GM21390 (cell line): ENCODE measurements at regions not wholly inside any gene's neighbourhood (a gene's known extent, or its start where the extent isn't known, plus 50 kb on each side); places are given as distances from the start of the nearest gene placed in this dataset.

ENCODE experiments used
- ATAC-seq: cut with Tn5 transposase; IDR thresholded peaks from one replicate; pipeline ENCODE4 v1.9.1; 2021; ENCODE audit not compliant: unreplicated experiment

DNA sequence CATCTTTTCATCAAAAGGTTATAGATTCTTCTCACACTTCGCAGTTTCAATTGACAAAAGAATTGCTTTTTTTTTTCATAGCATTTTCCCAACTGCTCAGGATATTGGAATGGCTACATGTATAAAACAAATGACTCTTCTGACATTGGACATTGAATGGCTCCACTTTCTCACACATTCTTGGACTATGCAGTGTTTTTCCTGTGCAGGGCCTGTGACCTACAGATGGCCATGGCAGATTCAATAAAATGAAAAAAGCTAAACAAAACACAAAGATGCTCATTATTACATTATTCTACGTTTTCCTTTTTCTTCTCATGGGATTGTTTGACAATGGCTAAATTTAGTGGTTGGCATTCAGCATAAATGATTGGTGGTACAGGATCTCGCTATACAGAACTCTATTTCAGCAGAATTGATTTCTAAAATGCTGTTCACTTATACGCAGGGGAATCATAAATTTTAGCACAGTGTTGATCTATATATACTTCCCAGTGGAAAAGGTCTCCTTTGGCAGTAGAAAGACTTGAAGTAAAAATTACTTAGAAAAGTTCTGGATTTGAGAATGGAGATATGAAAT, 115.6 kb upstream of the ADAMTS5 start:
- no peak for ATAC-seq

- no peak for ATAC-seq
These were observed 112.8 kb upstream of the ADAMTS5 start for GRCh38 chr21:27079636-27080240.

GRCh38 chr21:27078915-27079314, 112.0 kb upstream of the ADAMTS5 start:
- ATAC-seq: no peak

- ATAC-seq: no peak
These were observed 110.6 kb upstream of the ADAMTS5 start for GRCh38 chr21:27077501-27077900.

DNA sequence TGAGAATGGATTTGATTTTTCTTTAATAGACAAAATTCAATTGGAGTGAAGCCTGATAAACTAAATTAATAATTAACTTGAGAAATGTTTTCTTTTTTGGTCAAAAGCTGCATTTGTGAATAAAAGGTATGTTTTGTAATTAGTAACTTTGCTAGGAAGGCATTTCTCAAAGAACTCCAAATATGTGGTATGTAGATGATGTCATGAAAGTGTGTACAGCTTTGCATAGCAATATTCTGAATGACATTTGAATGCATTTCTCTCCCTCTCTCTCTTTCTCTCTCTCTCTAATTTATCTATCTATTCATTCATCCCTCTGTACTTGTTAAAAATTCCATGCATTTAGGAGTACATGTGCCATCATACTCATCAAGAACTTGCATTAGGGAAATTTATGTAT, 109.1 kb upstream of the ADAMTS5 start:
- ATAC-seq: no peak

- ATAC-seq: no peak
These were observed 104.2 kb upstream of the ADAMTS5 start for GRCh38 chr21:27070861-27071670.

GRCh38 chr21:27068811-27069210, 101.9 kb upstream of the ADAMTS5 start:
- ATAC-seq: no peak

DNA sequence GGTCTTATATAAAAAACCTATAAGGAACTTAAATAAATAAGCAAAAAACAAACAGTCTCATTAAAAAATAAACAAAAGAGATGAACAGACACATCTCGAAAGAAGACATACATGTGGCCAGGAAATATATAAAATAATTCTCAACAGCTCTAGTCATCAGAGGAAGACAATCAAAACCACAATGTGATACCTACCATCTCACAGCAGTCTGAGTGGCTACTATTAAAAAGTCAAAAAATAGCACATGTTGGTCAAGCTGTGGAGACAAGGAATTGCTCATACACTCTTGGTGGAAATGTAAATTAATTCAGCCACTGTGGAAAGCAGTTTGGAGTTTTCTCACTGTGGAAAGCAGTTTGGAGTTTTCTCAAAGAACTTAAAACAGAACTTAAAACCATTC, 100.3 kb upstream of the ADAMTS5 start:
- ATAC-seq: no peak

- no peak for ATAC-seq
These were observed 95.6 kb upstream of the ADAMTS5 start for GRCh38 chr21:27062443-27062842.

- ATAC-seq: no peak
These were observed 94.9 kb upstream of the ADAMTS5 start for GRCh38 chr21:27061770-27062169.

- no peak for ATAC-seq
These were observed 93.3 kb upstream of the ADAMTS5 start for GRCh38 chr21:27060190-27060589.

- ATAC-seq: no peak
These were observed 92.1 kb upstream of the ADAMTS5 start for GRCh38 chr21:27058673-27059605.

DNA sequence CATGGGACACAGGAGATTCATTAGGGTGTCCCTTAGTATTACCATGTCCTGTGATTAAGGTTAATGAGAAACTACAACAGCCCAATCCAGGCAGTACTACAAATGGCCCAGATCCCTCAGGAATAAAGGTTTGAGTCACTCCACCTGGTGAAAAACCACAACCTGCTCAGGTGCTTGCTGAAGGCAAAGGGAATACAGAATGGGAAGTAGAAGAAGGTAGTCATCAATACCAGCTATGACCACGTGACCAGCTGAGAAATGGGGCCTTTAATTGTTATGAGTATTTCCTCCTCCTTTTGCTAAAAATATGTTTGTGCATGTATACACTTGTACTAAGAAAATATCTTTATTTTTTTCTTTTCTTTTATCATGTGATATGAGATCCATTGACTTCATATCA, 91.1 kb upstream of the ADAMTS5 start:
- no peak for ATAC-seq

- ATAC-seq: no peak
These were observed 80.9 kb upstream of the ADAMTS5 start for GRCh38 chr21:27047658-27048314.

DNA sequence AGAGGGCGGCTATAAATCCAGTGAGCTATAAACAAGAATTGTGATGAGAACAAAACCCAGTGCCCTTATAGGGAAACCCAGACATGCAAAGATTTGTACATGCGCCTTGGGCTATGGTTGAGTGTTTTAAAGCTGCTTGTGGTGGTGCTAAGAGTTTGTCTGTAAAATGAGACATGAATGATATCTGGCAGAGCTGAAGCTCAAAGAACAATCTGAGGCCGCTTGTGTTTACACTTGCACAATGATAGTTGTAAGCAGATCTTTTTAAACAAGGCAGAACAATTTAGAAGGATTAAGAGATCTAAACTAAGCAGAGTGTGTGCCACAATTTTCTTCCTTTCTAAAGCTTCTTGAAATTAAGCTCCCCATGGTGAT, 80.4 kb upstream of the ADAMTS5 start:
- no peak for ATAC-seq

- no peak for ATAC-seq
These were observed 78.5 kb upstream of the ADAMTS5 start for GRCh38 chr21:27045281-27045985.

DNA sequence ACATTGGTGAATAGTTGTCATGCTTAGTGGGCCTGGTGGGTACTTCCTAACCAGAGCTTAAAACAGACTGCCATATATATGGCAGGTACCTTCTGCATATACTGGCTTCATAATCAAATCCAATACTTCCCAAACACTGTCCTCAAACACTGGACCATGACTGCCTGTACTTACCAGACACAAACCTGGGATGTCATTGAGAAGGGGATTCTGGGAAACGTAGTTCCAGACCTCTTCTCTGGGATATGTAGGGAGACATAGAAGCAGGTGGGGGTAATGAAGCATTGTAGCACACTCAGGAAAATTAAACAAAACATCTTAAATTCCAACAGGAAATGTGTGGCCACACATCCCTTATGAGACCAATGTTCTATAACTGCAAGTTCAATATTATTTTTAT, 76.5 kb upstream of the ADAMTS5 start:
- ATAC-seq: no peak

DNA sequence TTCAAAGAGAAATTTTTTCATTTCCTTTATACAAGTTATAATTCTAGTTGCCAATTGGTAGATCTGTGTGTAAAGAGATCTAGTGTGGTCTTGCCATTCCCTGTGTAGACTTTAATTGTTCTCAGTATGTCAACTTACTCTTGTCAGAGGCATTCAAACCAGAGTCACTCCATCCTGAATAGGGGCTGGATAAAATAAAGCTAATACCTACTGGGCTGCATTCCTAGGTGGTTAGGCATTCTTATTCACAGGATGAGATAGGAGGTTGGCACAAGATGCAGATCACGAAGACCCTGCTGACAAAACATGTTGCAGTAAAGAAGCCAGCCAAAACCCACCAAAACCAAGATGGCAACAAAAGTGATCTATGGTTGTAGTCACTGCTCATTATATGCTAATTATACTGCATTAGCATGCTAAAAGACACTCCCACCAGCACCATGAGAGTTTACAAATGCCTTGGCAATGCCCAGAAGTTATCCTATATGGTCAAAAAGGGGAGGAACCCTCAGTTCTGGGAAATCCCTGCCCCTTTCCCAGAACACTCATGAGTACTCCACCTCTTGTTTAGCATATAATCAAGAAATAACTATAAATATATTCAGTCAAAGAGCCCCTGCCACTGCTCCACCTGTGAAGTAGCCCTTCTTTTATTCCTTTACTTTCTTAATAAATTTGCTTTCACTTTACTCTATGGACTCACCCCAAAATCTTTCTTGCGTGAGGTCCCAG, 74.0 kb upstream of the ADAMTS5 start:
- ATAC-seq: no peak

- no peak for ATAC-seq
These were observed 69.9 kb upstream of the ADAMTS5 start for GRCh38 chr21:27036736-27037301.
